Stromal cell of bone marrow (primary cell): ENCODE measurements at regions not wholly inside any gene's neighbourhood (a gene's known extent, or its start where the extent isn't known, plus 50 kb on each side); places are given as distances from the start of the nearest gene placed in this dataset.

Source experiments
- DNase-seq: peaks from one replicate; pipeline ENCODE4 v3.0.0-alpha.2; 2012; ENCODE audit warnings: low read depth

DNA sequence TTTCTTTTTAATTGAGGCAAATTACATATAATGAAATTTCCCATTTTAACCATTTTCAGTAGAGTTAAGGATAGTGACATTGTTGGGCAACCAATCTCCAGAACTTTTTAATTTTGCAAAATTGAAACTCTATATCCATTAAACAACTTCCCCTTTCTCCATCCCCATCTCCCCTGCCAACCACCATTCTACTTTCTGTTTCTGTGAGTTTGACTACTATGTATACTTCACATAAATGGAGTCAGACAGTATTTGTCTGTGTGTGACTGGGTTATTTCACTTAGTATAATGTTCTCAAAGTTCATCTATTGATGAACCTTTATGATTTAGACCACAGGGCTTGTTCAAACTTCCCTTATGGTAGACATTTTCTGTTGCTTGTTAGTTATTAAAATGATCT lies 364.5 kb upstream of the MAD2L1 start:
- no peak for DNase-seq

DNA sequence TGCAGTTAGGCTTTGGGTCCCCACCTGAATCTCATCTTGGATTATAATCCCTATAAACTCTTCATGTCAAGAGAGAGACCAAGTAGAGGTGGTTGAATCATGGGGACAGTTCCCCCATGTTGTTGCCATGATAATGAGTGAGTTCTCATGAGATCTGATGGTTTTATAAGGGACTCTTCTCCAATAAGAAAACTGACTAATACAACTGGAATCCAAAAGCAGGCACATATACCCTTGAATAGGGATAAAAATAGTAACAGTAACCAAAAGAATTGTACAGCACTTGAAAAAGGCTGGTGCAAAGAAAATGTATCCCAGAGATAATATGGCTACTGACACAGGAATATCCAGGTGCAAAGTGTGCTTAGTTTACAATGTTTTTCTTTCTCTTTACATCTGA lies 351.5 kb upstream of the MAD2L1 start:
- DNase-seq: no peak

- no peak for DNase-seq
These were observed 349.2 kb upstream of the MAD2L1 start for GRCh38 chr4:120415896-120416295.

DNA sequence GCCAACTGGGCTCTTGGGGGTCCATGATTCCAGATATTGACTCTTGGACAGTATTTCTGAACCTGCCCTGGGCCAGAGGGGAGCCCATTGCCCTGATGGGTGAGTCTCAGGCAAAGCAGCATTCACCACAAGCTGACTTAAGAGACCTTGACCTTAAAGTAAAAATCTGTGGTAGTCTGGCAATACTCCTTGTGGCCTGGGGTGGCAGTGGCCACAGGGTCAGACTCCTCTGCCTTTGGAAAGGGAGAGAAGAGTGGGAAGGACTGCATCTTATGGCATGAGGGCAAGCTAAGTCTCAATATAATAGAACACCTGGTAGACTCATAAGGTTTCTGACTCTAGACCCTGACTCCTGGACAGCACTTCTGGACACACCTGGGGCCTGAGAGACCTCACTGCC lies 340.3 kb upstream of the MAD2L1 start:
- no peak for DNase-seq

GRCh38 chr4:120403296-120403695 lies 336.6 kb upstream of the MAD2L1 start:
- DNase-seq: no peak

DNA sequence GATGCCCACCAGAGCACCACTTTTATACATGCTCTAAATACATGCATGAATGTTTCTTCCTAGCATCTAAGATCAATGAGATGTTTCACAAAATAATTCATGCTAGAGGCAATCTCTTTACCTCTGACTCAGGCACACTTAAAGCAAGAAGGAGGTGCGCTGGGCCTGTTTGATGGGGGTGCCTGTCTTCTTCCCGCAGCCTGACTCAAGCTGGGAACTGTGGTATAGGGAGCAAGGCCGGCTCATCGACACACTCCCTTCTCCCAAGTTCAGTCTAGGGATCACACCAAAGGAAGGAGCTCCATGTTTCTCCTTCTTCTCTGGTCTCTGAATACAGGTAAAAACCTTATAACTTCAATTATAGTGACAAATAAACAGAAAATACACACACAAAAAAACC lies 333.8 kb upstream of the MAD2L1 start:
- no peak for DNase-seq

DNA sequence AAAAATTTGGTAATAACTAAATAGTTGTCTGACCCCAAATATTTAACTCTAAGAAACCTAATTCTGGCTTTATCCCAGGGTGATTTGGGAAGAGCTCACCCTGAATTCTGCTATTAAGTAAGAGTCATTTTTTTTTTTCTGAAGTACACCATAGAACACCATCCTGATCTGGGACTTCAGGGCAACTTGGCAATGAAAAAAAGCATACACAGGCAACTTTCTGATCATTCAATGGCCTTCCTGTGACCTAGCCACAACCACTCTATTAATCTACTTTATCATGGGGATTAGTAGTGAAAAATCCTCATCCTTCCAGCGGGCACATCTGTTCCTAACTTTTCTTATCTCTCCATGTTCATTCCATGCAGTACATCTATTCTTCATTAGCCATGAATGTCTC lies 333.2 kb upstream of the MAD2L1 start:
- DNase-seq: no peak

DNA sequence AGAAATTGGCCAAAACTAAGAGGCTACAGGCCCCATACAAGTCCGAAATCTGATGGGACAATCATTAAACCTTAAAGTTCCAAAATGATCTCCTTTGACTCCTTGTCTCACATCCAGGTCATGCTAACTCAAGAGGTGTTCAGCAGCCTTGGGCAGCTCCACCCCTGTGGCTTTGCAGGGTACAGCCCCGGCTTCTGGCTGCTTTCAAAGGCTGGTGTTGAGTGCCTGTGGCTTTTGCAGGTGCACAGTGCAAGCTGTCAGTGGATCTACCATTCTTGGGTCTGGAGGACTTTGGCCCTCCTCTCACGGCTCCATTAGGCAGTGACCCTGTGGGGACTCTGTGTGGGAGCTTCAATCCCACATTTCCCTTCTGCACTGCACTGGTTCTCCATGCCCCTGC lies 329.1 kb upstream of the MAD2L1 start:
- DNase-seq: no peak

DNA sequence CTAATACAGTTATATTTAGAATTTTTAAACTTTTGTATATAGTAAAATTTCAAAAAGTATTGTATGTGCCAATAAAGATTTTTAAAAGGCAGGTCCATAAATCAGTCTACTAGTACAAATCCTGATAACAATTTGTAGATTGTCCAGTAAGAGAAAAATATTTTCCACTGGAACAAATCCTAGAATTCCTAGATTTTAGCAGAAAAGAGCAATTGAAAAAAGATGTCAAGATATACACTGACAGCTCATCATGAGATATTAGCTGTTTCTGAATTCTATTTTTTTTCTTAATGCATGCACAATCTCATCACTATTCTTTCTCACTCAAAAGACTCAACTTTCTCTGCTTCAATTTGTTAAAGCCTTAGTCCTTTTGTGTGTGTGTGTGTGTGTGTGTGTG lies 289.2 kb upstream of the MAD2L1 start:
- no peak for DNase-seq

DNA sequence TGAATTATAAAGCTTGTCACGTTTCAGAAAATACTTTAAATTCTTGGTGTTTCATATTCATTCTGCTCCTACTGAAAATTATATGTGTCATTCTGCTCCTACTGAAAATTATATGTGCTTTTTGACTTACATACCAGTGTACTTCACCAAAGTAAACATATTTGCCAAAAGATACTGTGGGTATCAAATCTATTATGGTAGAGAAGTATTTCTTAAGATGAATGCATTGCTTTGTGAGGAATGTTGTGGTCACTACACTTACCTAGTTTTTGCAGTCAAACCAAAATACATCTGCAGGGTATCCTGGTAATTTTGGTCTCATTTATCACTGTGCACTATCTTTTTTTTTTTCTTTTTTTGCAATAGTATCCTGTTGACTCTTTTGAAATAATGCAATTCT lies 287.7 kb upstream of the MAD2L1 start:
- DNase-seq: no peak

DNA sequence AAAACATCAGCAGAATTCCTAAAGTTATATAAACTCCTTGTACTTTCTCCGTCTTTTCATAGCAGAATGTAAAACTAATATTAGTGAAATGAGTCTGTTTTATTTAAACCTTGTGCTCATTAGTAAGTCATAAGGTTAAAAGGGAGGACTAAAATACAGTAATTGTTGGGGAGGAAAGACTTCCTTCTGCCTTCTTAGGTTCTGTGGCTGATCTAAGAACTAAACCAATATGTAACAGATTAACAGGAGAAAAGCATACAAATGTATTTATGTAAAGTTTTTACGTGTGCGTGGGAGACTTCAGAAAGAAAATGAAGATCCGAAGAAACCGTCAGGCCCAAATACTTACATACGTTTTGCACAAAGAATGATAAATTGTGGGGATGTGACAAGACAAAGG lies 286.6 kb upstream of the MAD2L1 start:
- DNase-seq: no peak

DNA sequence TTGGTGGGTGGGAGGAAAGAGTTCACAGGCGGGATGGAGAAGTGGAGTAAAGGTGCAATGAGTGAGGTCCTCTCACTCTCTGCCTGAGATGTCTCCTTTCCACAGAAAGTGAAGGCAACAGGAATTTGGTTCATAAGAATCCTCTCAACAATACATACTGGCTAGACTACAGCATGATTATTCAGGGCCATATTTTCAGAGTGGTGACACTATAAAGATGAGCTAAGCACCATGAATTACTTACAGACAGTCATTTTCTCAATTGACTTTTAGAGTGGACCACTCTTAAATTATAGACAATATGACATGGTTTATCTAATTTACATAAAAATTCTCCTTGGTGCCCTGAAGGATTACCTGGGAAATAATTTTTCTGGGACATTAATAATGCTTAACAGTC lies 286.1 kb upstream of the MAD2L1 start:
- DNase-seq: no peak

DNA sequence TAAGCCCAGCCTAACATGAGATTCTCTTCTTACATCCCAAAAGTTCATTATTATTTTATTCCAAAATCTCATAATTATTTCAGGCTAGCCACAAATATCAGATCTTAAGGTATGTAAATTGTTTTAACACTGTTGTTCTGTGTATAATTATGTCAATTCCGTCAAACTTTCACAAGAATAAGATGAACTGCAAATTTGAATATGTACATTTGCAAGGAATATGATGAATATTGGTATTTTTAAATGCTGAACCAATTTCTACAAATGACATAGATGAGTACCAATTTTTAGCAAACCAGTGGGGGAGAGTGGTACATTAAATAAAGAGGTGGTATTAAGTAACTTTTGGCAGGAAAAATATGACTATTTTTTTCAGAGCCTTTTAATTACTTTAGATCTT lies 282.3 kb upstream of the MAD2L1 start:
- DNase-seq: no peak

DNA sequence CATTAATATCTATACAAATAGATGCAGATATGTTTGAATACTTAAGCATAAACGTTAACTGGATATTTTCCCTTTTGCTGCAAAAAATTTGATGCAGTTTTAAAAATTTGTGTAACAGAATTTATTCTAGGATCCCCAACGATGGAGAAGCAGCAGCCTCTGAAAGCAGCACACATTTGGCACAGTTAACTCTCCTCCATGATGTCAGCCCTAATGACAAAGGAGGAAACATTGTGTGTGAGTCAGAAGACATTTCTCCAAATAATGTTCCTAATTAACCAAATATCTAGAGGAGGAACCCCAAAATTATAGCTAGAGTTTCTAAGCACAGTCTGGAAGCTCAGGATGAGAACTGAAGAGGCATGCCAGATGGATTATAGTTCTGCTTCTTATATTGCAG lies 281.9 kb upstream of the MAD2L1 start:
- DNase-seq: peak; percentile 27

GRCh38 chr4:120331486-120332370 lies 265.1 kb upstream of the MAD2L1 start:
- no peak for DNase-seq

GRCh38 chr4:120329386-120329785 lies 262.7 kb upstream of the MAD2L1 start:
- DNase-seq: no peak

- no peak for DNase-seq
These were observed 260.6 kb upstream of the MAD2L1 start for GRCh38 chr4:120327276-120327675.

- DNase-seq: no peak
These were observed 252.6 kb upstream of the MAD2L1 start for GRCh38 chr4:120319046-120319767.

DNA sequence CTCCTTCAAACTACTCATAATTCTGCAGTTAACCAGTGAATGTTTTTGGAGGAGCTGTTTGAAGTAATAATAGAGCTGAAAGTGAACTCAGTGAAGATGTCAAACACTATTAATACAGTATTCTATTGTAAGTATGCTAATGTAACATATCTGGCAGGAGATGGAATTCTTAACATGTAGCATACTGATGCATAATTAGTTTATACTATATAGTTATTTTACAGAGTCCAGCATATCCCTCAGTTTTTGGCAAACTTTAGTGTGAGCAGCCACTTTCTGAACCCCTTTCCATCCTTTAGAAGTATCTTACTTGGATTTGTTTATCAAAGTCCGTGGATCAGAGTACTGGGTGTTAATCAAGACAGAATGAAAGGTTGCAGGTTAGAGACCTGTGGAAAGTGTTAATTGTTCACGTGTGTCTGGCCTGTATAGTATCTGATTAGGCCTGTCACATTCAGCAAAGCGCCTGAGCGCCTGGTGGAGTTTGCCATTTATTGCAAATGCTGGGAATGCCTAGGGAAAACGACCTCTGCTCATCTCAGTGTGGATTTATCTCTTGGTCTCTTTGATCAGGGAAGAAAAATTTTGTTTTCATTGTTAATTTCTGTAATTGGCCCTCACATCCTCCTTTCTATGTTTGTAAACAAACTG lies 251.7 kb upstream of the MAD2L1 start:
- no peak for DNase-seq

- no peak for DNase-seq
These were observed 251.1 kb upstream of the MAD2L1 start for GRCh38 chr4:120317713-120318112.

GRCh38 chr4:120316416-120316815 lies 249.8 kb upstream of the MAD2L1 start:
- no peak for DNase-seq

DNA sequence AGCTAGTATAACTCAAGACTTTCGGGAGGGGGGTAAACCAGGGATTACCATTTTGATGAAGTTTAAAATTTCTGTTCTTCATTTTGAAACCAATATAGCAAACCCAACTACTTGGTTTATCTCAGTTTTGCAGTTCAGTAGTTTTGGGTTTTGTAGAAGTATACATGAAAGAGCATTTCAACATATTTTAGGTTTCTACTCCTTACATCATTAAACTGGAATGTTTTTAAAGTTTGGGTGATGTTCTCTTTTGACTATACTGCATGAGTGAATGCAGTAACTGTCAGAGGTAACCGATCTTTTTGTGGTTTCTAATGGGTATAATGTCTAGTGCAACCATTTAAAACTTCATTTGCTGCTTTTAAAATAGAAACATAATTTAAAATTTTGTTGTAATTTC lies 248.3 kb upstream of the MAD2L1 start:
- no peak for DNase-seq

GRCh38 chr4:120304801-120305200 lies 238.2 kb upstream of the MAD2L1 start:
- peak; percentile 31 for DNase-seq
